Smooth muscle cell (in vitro differentiated cells): ENCODE measurements at regions not wholly inside any gene's neighbourhood (a gene's known extent, or its start where the extent isn't known, plus 50 kb on each side); places are given as distances from the start of the nearest gene placed in this dataset.
A peak's percentile ranks its signal among the peaks of the same experiment; 100 is the strongest.

Experiments
- DNase-seq: peaks from one replicate; lab custom pipeline; 2025; ENCODE audit not compliant: unreplicated experiment; lab: John Stamatoyannopoulos, UW
- H2AFZ ChIP-seq: fragments of 200-600 bp; sonication (generic); 2 replicates; pipeline ENCODE4 v1.6.0; 2016; ENCODE audit warnings: antibody characterized with exemption, low read depth, mild to moderate bottlenecking
- H3F3A ChIP-seq: fragments of 200-600 bp; sonication (generic); 2 replicates; pipeline ENCODE4 v1.6.0; 2017; ENCODE audit warnings: antibody characterized with exemption, low read depth
- H3K27ac ChIP-seq: fragments of 200-600 bp; sonication (generic); 2 replicates; pipeline ENCODE4 v1.5.1; 2016; ENCODE audit warnings: low read depth, mild to moderate bottlenecking
- H3K27me3 ChIP-seq: fragments of 200-600 bp; sonication (generic); 2 replicates; pipeline ENCODE4 v1.6.1; 2016; ENCODE audit warnings: low read depth, mild to moderate bottlenecking
- H3K36me3 ChIP-seq: fragments of 200-600 bp; sonication (generic); 2 replicates; pipeline ENCODE4 v1.5.1; 2016; ENCODE audit warnings: low read depth
- H3K4me1 ChIP-seq: fragments of 200-600 bp; sonication (generic); 2 replicates; pipeline ENCODE4 v1.5.1; 2016; ENCODE audit warnings: low read depth
- H3K4me2 ChIP-seq: fragments of 200-600 bp; sonication (generic); 2 replicates; pipeline ENCODE4 v1.6.0; 2016; ENCODE audit warnings: mild to moderate bottlenecking
- H3K4me3 ChIP-seq: fragments of 200-600 bp; sonication (generic); 2 replicates; pipeline ENCODE4 v1.5.1; 2016; ENCODE audit warnings: mild to moderate bottlenecking
- H3K79me2 ChIP-seq: fragments of 200-600 bp; sonication (generic); 2 replicates; pipeline ENCODE4 v1.6.0; 2016; ENCODE audit warnings: low read depth, mild to moderate bottlenecking
- H3K9ac ChIP-seq: fragments of 200-600 bp; sonication (generic); 2 replicates; pipeline ENCODE4 v1.6.0; 2016; ENCODE audit warnings: low read depth
- H3K9me3 ChIP-seq: fragments of 200-600 bp; sonication (generic); replicated peaks from 2 replicates; pipeline ENCODE4 v1.5.1; 2016; ENCODE audit warnings: low read depth
- H4K20me1 ChIP-seq: fragments of 200-600 bp; sonication (generic); 2 replicates; pipeline ENCODE4 v1.6.0; 2016; ENCODE audit warnings: low read depth
- CTCF ChIP-seq: fragments of 200-600 bp; sonication (generic); IDR thresholded peaks from 2 replicates; pipeline ENCODE4 v1.5.1; 2017; ENCODE audit warnings: borderline replicate concordance, mild to moderate bottlenecking, antibody characterized with exemption; ENCODE audit not compliant: insufficient read depth, poor library complexity, severe bottlenecking
- WGBS: methylation state at CpG from one replicate; pipeline ENCODE4 v1.1.7; 2016; ENCODE audit warnings: low lambda C conversion rate; 5-methylcytosine and 5-hydroxymethylcytosine counted together

GRCh38 chr2:42875880-42876279, 83.5 kb upstream of the HAAO start:
- Histone ChIP-seq H3K9ac (no peak overlapping the region), H3K4me1 (no peaks in the 10 kb centered on the region), H3K9me3 (no peaks in the 10 kb centered on the region), H4K20me1 (no peaks in the 10 kb centered on the region), H3K4me3 (no peak overlapping the region), H3K79me2 (no peaks in the 10 kb centered on the region), H3K36me3 (no peaks in the 10 kb centered on the region), H3K27me3 (no peaks in the 10 kb centered on the region), H2AFZ (peak overlapping the region; percentile 74), H3K27ac (peak overlapping the region; percentile 14), H3K4me2 (no peak overlapping the region), H3F3A (no peaks in the 10 kb centered on the region)
- TF ChIP-seq CTCF: no peak
- DNase-seq: no peak
- WGBS: 93% methylated on average over 3 of the region's 3 CpGs

GRCh38 chr2:42874949-42875801, 82.8 kb upstream of the HAAO start:
- Histone ChIP-seq H2AFZ (no peak overlapping the region), H3K9ac (no peak overlapping the region), H3K4me3 (no peak overlapping the region), H3K36me3 (no peaks in the 10 kb centered on the region), H3K4me2 (no peak overlapping the region), H3K27me3 (no peaks in the 10 kb centered on the region), H3K79me2 (no peaks in the 10 kb centered on the region), H4K20me1 (no peaks in the 10 kb centered on the region), H3F3A (no peaks in the 10 kb centered on the region), H3K27ac (no peak overlapping the region), H3K9me3 (no peaks in the 10 kb centered on the region), H3K4me1 (no peaks in the 10 kb centered on the region)
- WGBS: 90% methylated on average over 20 of the region's 20 CpGs
- no peak for TF ChIP-seq CTCF
- DNase-seq: no peak

GRCh38 chr2:42872721-42873120, 80.3 kb upstream of the HAAO start:
- H3K9ac ChIP-seq: no peak overlapping the region
- no peak overlapping the region for H2AFZ ChIP-seq
- 86% methylated on average over 3 of the region's 3 CpGs for WGBS
- peaks cover 8% of the 10 kb centered on the region for H3K9me3 ChIP-seq
- no peak for TF ChIP-seq CTCF
- no peak overlapping the region for H3K4me3 ChIP-seq
- H3K4me2 ChIP-seq: no peak overlapping the region
- H3F3A ChIP-seq: no peaks in the 10 kb centered on the region
- no peaks in the 10 kb centered on the region for H3K27me3 ChIP-seq
- no peak for DNase-seq
- H3K4me1 ChIP-seq: no peaks in the 10 kb centered on the region
- H3K27ac ChIP-seq: no peak overlapping the region
- no peaks in the 10 kb centered on the region for H3K79me2 ChIP-seq
- H4K20me1 ChIP-seq: no peaks in the 10 kb centered on the region
- no peaks in the 10 kb centered on the region for H3K36me3 ChIP-seq

- no peaks in the 10 kb centered on the region for H3K79me2 ChIP-seq
- no peak overlapping the region for H3K27ac ChIP-seq
- H3K9me3 ChIP-seq: peaks cover 8% of the 10 kb centered on the region
- DNase-seq: no peak
- H4K20me1 ChIP-seq: no peaks in the 10 kb centered on the region
- no peaks in the 10 kb centered on the region for H3K36me3 ChIP-seq
- WGBS: 83% methylated on average over 4 of the region's 4 CpGs
- H3F3A ChIP-seq: no peaks in the 10 kb centered on the region
- no peak overlapping the region for H3K4me2 ChIP-seq
- no peak overlapping the region for H2AFZ ChIP-seq
- TF ChIP-seq CTCF: no peak
- H3K27me3 ChIP-seq: no peaks in the 10 kb centered on the region
- H3K9ac ChIP-seq: no peak overlapping the region
- H3K4me3 ChIP-seq: no peak overlapping the region
- H3K4me1 ChIP-seq: no peaks in the 10 kb centered on the region
Measured at GRCh38 chr2:42871372-42871771, 79.0 kb upstream of the HAAO start.
